ENCODE measurements at regions not wholly inside any gene's neighbourhood (a gene's known extent, or its start where the extent isn't known, plus 50 kb on each side); places are given as distances from the start of the nearest gene placed in this dataset.

DNA sequence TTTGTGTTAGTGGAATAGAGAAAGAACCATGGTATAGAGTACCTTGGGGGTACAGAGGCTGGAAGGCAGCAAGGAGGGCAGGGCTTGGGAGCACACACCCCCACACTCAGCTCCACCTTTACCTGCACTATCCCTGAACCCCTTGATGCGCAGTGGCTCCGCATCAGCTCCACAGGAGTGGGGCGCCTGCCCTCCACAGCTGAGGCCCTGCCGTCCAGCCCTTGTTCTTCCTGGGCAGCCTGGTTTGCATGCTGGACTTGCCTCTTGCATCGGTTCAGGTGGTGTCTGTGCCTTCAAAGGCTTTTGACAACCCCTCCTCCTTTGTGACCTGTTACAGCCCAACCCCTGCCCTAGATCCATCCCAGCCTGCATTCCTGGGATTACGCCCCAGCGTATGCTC is 52.6 kb upstream of the ZNF32 start:
- DNase-seq (ENCODE audit: low read depth, low spot score) = no peak
- H3K4me3 ChIP-seq (ENCODE audit: low read length) = no peak overlapping the region

DNA sequence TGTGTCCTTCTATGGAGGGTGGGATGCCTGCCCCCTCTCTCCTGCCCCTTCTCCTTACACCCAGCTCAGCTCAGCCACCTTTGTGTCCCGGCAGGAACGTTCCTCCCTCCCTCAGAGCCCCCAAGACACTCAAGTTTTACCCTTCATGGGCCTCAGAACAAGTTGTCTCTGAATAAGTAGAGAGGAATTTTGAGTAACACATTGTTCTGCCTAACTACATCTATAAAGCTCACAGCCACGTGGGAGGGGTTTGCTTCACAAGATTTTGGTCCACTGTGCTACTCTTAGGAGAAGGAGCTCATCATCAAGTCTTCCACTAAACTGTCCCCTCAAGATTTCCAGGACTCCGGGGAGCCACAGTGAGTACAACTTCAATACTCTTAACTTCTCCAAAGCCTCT is 51.6 kb upstream of the ZNF32 start:
- H3K4me3 ChIP-seq (ENCODE audit: low read length) = no peak overlapping the region
- no peak for DNase-seq (ENCODE audit: low read depth, low spot score)

DNA sequence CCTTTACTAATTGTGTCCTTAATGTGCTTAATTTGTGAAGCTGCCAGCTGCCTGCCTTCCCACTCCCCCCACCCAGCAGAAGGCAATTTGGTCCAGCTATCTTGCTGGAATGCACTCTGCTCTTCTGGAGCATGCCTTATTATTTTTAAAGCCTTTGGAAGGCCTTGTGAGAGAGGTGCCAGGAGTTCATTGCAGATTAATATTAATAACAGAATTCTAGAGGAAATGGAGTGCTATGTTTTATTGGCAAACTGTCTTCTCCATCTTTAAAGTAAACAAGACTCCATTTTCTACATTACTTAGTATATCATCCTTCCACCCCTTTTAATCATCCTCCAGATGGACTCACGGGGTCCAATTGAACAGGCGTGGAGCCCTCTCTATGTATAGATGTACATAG is 50.8 kb upstream of the ZNF32 start:
- DNase-seq (ENCODE audit: low read depth, low spot score) = no peak
- no peak overlapping the region for H3K4me3 ChIP-seq (ENCODE audit: low read length)
